NT2/D1 (cell line): ENCODE measurements at regions not wholly inside any gene's neighbourhood (a gene's known extent, or its start where the extent isn't known, plus 50 kb on each side); places are given as distances from the start of the nearest gene placed in this dataset.

Source experiments
- SUZ12 ChIP-seq: IDR thresholded peaks from 2 replicates; pipeline ENCODE4 v1.6.1; 2011; ENCODE audit not compliant: insufficient read length, insufficient read depth; ENCODE audit errors: extremely low read depth
- YY1 ChIP-seq: IDR thresholded peaks from 2 replicates; pipeline ENCODE4 v1.6.1; 2011; ENCODE audit not compliant: insufficient read length, insufficient read depth

GRCh38 chr11:20238712-20239111, 78.4 kb upstream of the DBX1 start:
- TF ChIP-seq YY1 = no peak
- TF ChIP-seq SUZ12 = no peak
